ENCODE measurements at regions not wholly inside any gene's neighbourhood (a gene's known extent, or its start where the extent isn't known, plus 50 kb on each side); places are given as distances from the start of the nearest gene placed in this dataset.
"Not testable (repeated sequence)": the region's sequence is repeated elsewhere in the genome, so short reads cannot be mapped to it uniquely, and the experiment has no call there.

GRCh38 chr15:84400017-84400740, 164.6 kb downstream of the GOLGA6L4 start:
- TF ChIP-seq CTCF (conservative IDR thresholded peaks at IDR 0.05; ENCODE audit: low read depth, low read length) = no peak
- H3K9ac ChIP-seq = no peak overlapping the region

GRCh38 chr15:84400820-84401219, 165.2 kb downstream of the GOLGA6L4 start:
- H3K4me3 ChIP-seq (IDR thresholded peaks at IDR 0.05; ENCODE audit: insufficient read depth, low read depth, low read length) = no peak overlapping the region
- no peaks in the 10 kb centered on the region for H3K27me3 ChIP-seq (ENCODE audit: insufficient read depth, low read depth)
- H2AFZ ChIP-seq (ENCODE audit: low read depth) = no peak overlapping the region
- no peaks in the 10 kb centered on the region for H4K20me1 ChIP-seq (ENCODE audit: insufficient read depth)
- H3K9ac ChIP-seq = no peak overlapping the region
- H3K4me1 ChIP-seq (ENCODE audit: low read depth, poor library complexity, severe bottlenecking) = no peaks in the 10 kb centered on the region
- no peaks in the 10 kb centered on the region for H3K36me3 ChIP-seq (ENCODE audit: insufficient read depth)
- no peak overlapping the region for H3K4me2 ChIP-seq
- H3K79me2 ChIP-seq (ENCODE audit: insufficient read depth, low read depth) = no peaks in the 10 kb centered on the region
- no peak overlapping the region for H3K27ac ChIP-seq
- no peak for TF ChIP-seq CTCF (conservative IDR thresholded peaks at IDR 0.05; ENCODE audit: low read depth, low read length)

More at GRCh38 chr15:84400017-84400740, 164.6 kb downstream of the GOLGA6L4 start:
- Histone ChIP-seq H4K20me1 (ENCODE audit: insufficient read depth) (no peaks in the 10 kb centered on the region), H3K4me1 (ENCODE audit: low read depth, poor library complexity, severe bottlenecking) (no peaks in the 10 kb centered on the region), H3K4me2 (no peak overlapping the region), H2AFZ (ENCODE audit: low read depth) (no peak overlapping the region), H3K27ac (no peak overlapping the region), H3K4me3 (IDR thresholded peaks at IDR 0.05; ENCODE audit: insufficient read depth, low read depth, low read length) (no peak overlapping the region), H3K27me3 (ENCODE audit: insufficient read depth, low read depth) (no peaks in the 10 kb centered on the region), H3K36me3 (ENCODE audit: insufficient read depth) (no peaks in the 10 kb centered on the region), H3K79me2 (ENCODE audit: insufficient read depth, low read depth) (no peaks in the 10 kb centered on the region)

GRCh38 chr15:84401461-84401860, 165.9 kb downstream of the GOLGA6L4 start:
- not testable (repeated sequence) for H3K27me3 ChIP-seq (ENCODE audit: insufficient read depth, low read depth); H3K4me1 ChIP-seq (ENCODE audit: low read depth, poor library complexity, severe bottlenecking); H3K9ac ChIP-seq; H3K4me3 ChIP-seq (IDR thresholded peaks at IDR 0.05; ENCODE audit: insufficient read depth, low read depth, low read length); H4K20me1 ChIP-seq (ENCODE audit: insufficient read depth); H3K36me3 ChIP-seq (ENCODE audit: insufficient read depth); H3K79me2 ChIP-seq (ENCODE audit: insufficient read depth, low read depth); H3K4me2 ChIP-seq; H3K27ac ChIP-seq; H2AFZ ChIP-seq (ENCODE audit: low read depth)

- H3K27ac ChIP-seq; H3K79me2 ChIP-seq (ENCODE audit: insufficient read depth, low read depth); H4K20me1 ChIP-seq (ENCODE audit: insufficient read depth); H3K4me3 ChIP-seq (IDR thresholded peaks at IDR 0.05; ENCODE audit: insufficient read depth, low read depth, low read length); H2AFZ ChIP-seq (ENCODE audit: low read depth); H3K36me3 ChIP-seq (ENCODE audit: insufficient read depth); H3K4me1 ChIP-seq (ENCODE audit: low read depth, poor library complexity, severe bottlenecking); H3K9ac ChIP-seq; H3K27me3 ChIP-seq (ENCODE audit: insufficient read depth, low read depth); H3K4me2 ChIP-seq: not testable (repeated sequence)
Measured at GRCh38 chr15:84401891-84402840, 166.6 kb downstream of the GOLGA6L4 start.

- Histone ChIP-seq H3K4me3 (IDR thresholded peaks at IDR 0.05; ENCODE audit: insufficient read depth, low read depth, low read length) (no peak overlapping the region), H3K4me1 (ENCODE audit: low read depth, poor library complexity, severe bottlenecking) (no peaks in the 10 kb centered on the region), H4K20me1 (ENCODE audit: insufficient read depth) (no peaks in the 10 kb centered on the region), H3K4me2 (no peak overlapping the region), H3K79me2 (ENCODE audit: insufficient read depth, low read depth) (no peaks in the 10 kb centered on the region), H3K36me3 (ENCODE audit: insufficient read depth) (no peaks in the 10 kb centered on the region), H3K27me3 (ENCODE audit: insufficient read depth, low read depth) (no peaks in the 10 kb centered on the region), H3K27ac (no peak overlapping the region), H3K9ac (no peak overlapping the region), H2AFZ (ENCODE audit: low read depth) (no peak overlapping the region)
- TF ChIP-seq CTCF (conservative IDR thresholded peaks at IDR 0.05; ENCODE audit: low read depth, low read length) = no peak
Measured at GRCh38 chr15:84402856-84403608, 167.5 kb downstream of the GOLGA6L4 start.

GRCh38 chr15:84409357-84409756, 173.8 kb downstream of the GOLGA6L4 start:
- not testable (repeated sequence) for H3K79me2 ChIP-seq (ENCODE audit: insufficient read depth, low read depth); H3K27me3 ChIP-seq (ENCODE audit: insufficient read depth, low read depth); H3K4me3 ChIP-seq (IDR thresholded peaks at IDR 0.05; ENCODE audit: insufficient read depth, low read depth, low read length); H3K4me1 ChIP-seq (ENCODE audit: low read depth, poor library complexity, severe bottlenecking); H3K9ac ChIP-seq; H3K4me2 ChIP-seq; H2AFZ ChIP-seq (ENCODE audit: low read depth); H3K36me3 ChIP-seq (ENCODE audit: insufficient read depth); H3K27ac ChIP-seq; H4K20me1 ChIP-seq (ENCODE audit: insufficient read depth)

- not testable (repeated sequence) for H3K9ac ChIP-seq; H3K27ac ChIP-seq; H3K4me3 ChIP-seq (IDR thresholded peaks at IDR 0.05; ENCODE audit: insufficient read depth, low read depth, low read length); H3K79me2 ChIP-seq (ENCODE audit: insufficient read depth, low read depth); H3K4me1 ChIP-seq (ENCODE audit: low read depth, poor library complexity, severe bottlenecking); H4K20me1 ChIP-seq (ENCODE audit: insufficient read depth); H3K4me2 ChIP-seq; H2AFZ ChIP-seq (ENCODE audit: low read depth); H3K27me3 ChIP-seq (ENCODE audit: insufficient read depth, low read depth); H3K36me3 ChIP-seq (ENCODE audit: insufficient read depth)
Measured at GRCh38 chr15:84421513-84422181, 179.2 kb upstream of the ZSCAN2 start.

All from KMS-11 (cell line).